ENCODE measurements at regions not wholly inside any gene's neighbourhood (a gene's known extent, or its start where the extent isn't known, plus 50 kb on each side); places are given as distances from the start of the nearest gene placed in this dataset.

GRCh38 chr3:104723000-104723399, 643.7 kb upstream of the ALCAM start:
- no peak for DNase-seq

GRCh38 chr3:104731074-104731473, 635.6 kb upstream of the ALCAM start:
- no peak for DNase-seq

GRCh38 chr3:104734627-104735026, 632.1 kb upstream of the ALCAM start:
- DNase-seq = no peak

GRCh38 chr3:104735691-104736090, 631.0 kb upstream of the ALCAM start:
- no peak for DNase-seq

- no peak for DNase-seq
Observed at GRCh38 chr3:104738271-104738670, 628.4 kb upstream of the ALCAM start.

GRCh38 chr3:104740874-104741379, 625.8 kb upstream of the ALCAM start:
- DNase-seq = no peak

GRCh38 chr3:104742044-104742443, 624.7 kb upstream of the ALCAM start:
- no peak for DNase-seq

GRCh38 chr3:104745313-104745712, 621.4 kb upstream of the ALCAM start:
- DNase-seq = no peak

GRCh38 chr3:104746056-104746455, 620.7 kb upstream of the ALCAM start:
- no peak for DNase-seq

- DNase-seq = no peak
Observed at GRCh38 chr3:104750581-104750980, 616.1 kb upstream of the ALCAM start.

- no peak for DNase-seq
Observed at GRCh38 chr3:104755791-104756190, 610.9 kb upstream of the ALCAM start.

GRCh38 chr3:104763007-104763406, 603.7 kb upstream of the ALCAM start:
- DNase-seq = no peak

- no peak for DNase-seq
Observed at GRCh38 chr3:104764496-104764895, 602.2 kb upstream of the ALCAM start.

GRCh38 chr3:104768886-104769285, 597.8 kb upstream of the ALCAM start:
- no peak for DNase-seq

- DNase-seq = no peak
Observed at GRCh38 chr3:104779324-104779723, 587.4 kb upstream of the ALCAM start.

- DNase-seq = no peak
Observed at GRCh38 chr3:104781112-104781511, 585.6 kb upstream of the ALCAM start.

- DNase-seq = no peak
Observed at GRCh38 chr3:104785947-104786346, 580.8 kb upstream of the ALCAM start.

GRCh38 chr3:104787306-104787705, 579.4 kb upstream of the ALCAM start:
- no peak for DNase-seq

- DNase-seq = no peak
Observed at GRCh38 chr3:104788807-104789206, 577.9 kb upstream of the ALCAM start.

GRCh38 chr3:104791331-104791730, 575.4 kb upstream of the ALCAM start:
- no peak for DNase-seq

GRCh38 chr3:104796556-104796955, 570.2 kb upstream of the ALCAM start:
- DNase-seq = no peak

- no peak for DNase-seq
Observed at GRCh38 chr3:104805042-104805441, 561.7 kb upstream of the ALCAM start.

GRCh38 chr3:104805508-104805907, 561.2 kb upstream of the ALCAM start:
- no peak for DNase-seq

- DNase-seq = no peak
Observed at GRCh38 chr3:104810896-104811295, 555.8 kb upstream of the ALCAM start.

- no peak for DNase-seq
Observed at GRCh38 chr3:104816008-104816407, 550.7 kb upstream of the ALCAM start.

- DNase-seq = no peak
Observed at GRCh38 chr3:104816716-104817115, 550.0 kb upstream of the ALCAM start.

All from GOT3 (cell line).